Germinal center (tissue), 1 donor: ENCODE measurements at regions not wholly inside any gene's neighbourhood (a gene's known extent, or its start where the extent isn't known, plus 50 kb on each side); places are given as distances from the start of the nearest gene placed in this dataset.

Experiments
- DNase-seq: peaks from one replicate; pipeline ENCODE4 v3.0.0; 2012; ENCODE audit warnings: mixed read lengths, low spot score

GRCh38 chr1:43065616-43066399 lies 106.3 kb downstream of the EBNA1BP2 start:
- no peak for DNase-seq

DNA sequence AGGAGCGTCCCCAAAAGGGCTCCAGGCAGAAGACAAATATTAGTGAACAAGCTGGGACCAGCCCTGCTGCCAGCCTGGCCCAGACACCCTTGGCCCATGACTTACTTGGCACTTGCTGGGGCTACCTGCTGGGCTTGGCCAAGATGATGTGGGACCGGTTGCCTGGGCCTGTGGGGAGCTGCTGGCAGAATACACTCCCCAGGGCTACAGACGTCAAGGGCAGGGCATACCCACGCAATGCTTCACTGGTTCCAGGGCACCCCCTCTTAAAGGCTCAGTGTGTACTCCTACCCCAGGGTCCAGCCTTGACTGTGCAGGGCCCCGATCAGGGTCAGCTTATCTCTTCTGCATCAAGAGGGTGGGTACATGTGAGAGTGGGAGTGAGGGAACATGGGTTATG lies 106.5 kb upstream of the SLC2A1 start:
- no peak for DNase-seq

DNA sequence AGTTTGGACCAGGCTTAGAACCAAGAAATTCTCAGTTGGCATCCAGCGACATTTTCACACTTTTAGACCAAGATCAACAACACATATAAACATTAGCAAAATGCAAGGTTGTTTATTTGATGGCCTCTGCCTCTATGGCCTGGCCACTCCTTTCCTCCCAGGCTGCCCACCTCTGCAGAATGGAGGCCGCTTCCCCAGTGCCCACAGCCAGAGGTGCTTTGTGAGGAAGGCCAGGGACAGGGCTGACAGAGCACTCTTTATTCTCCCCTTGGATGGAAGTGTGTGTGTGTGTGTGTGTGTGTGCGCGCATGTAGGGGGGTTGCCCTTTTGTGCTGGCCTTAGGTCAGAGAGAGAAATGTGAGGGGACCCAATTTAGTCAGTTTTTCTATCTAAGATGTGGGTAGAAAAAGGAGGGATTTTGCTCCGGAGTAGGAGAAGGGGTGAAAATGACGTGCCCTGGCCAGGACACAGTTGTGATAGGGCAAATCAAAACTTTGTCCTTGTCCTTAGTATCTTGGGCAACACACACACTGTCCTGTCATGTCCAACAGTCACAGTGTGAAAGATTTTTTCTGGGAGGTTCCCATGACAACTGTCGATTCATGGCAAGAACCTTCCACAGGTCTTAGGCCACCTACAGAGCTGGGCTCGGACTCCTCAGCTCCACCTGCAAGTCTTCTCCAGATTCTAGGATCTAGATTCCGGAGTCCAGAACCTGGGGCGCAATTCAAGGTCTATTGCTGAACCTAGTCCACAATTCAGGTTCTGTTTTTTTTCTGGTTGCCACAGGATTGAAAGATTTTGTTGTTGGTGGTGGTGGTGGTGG lies 104.9 kb upstream of the SLC2A1 start:
- DNase-seq = no peak

DNA sequence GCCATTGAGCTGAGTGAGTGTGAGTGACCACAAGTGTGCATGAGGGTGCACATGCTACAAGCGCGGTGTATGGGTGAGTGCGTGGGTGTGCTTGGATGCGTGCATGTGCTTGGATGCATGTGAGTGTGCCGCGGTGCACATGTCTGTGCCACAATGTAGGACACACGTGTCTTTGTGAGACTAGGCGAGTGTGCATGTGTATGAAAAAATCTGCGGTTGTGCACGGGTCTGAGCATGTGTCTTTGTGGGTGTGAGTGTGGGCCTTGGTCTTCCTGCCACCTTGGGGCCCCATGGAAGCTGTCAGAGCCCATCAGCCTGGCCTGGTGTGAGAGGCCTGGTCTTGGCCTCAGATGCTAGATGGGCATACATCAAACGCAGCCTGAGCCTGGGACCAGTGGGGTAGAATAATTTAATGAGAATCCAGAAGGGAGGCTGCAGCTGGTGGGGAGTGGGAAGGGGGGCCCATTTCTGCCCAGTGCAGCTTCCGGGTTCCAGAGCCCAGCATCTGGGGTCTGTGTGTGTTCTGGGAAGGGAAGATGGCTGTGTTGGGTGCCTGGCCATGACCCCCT lies 103.9 kb upstream of the SLC2A1 start:
- no peak for DNase-seq

DNA sequence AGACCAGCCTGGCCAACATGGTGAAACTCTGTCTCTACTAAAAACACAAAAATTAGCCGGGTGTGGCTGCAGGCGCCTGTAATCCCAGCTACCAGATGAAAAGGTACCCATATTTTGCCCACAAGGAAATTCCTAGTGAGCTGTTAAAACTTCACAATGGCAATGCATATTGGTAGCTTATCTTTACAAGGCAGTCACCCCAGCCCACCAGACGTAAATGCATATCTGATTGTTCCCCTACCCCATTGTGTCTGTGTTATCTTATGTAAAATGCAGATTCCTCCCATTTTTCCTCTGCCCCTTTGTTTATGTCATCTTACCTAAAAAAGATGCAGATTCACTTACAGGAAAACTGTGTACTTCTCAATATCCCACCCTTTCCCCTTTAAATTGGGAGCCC lies 103.1 kb upstream of the SLC2A1 start:
- DNase-seq = no peak

DNA sequence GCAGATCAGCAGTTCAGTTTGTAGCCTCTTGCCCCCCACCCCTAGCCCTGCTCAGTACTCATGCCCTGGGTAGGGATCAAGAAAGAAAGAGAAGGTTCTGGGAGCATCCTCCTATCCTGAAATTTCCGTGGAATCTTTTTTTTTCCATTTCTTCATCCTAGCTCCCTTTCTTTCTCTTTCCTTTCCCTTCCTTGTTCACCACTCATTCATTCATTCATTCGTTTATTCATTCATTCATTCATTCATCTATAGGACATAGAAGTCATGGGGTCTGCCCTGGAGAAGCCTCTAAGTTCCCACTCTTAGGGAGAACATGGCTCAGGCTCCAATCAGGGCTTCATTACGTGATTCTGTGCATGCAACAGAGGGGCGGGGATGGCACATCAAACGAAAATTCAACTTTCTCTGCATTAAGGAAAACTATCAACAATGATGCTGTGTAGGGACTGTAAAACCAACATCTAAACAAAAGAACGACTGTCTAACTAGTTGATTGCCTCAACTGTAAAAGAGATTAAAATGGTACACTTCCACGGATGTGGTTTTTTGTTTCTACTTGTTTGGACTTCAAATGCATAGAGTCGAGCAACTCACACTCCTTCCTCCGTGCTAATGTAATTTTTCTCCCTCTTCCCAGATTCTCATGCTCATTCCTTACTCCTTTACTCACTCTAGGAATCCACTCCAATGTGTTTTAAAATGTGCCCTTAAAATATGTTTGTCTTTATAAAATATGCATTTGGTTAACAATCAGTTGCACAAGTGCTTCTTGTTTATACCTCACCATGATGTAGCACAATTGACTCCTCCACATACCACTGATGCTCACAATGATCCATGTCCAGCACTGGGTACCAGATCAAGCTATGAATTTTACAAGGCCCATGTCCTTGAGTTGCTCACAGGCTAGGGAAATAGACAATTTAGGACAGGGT lies 101.2 kb upstream of the SLC2A1 start:
- DNase-seq = no peak

DNA sequence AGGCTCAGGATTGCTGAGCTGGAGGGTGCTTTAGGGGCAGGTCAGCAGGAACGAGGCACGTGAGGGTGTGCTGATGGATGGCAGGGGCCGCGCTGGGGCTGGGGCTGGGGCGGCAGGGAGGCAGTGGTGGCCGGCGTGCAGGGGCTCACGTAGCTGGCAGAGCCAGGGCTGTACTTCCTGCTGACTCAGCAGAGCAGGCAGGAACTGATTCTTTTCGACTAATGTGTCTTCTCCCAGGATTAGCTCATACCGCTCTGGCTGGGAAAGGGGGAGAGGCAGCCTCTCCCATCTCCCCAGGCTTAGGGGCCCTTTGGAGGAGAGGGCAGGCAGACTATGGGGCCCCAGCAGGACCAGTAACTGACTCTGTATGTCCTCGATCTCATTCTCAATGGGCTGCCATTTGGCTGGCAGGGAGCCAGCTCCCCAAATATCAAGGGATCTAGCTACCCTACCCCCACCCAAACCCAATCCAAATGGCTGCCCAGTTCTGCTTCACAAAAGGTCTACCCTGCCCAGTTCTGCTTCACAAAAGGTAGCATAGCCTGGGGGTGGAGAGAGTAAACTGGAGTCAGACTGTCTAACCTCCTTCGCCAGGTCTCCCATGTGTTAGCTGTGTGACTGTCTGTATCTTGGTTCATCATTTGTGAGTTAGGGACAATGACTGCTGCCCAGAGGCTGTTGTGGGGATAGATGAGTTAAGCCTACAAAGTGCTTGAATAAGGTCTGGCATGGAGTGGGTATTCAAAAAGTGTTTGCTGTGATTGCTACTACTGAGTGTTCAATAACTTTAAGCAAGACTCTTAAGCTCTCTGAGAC lies 100.1 kb upstream of the SLC2A1 start:
- no peak for DNase-seq

GRCh38 chr1:43058056-43058455 lies 99.4 kb upstream of the SLC2A1 start:
- no peak for DNase-seq

- DNase-seq = no peak
Measured at GRCh38 chr1:43057567-43057966, 98.9 kb upstream of the SLC2A1 start.

DNA sequence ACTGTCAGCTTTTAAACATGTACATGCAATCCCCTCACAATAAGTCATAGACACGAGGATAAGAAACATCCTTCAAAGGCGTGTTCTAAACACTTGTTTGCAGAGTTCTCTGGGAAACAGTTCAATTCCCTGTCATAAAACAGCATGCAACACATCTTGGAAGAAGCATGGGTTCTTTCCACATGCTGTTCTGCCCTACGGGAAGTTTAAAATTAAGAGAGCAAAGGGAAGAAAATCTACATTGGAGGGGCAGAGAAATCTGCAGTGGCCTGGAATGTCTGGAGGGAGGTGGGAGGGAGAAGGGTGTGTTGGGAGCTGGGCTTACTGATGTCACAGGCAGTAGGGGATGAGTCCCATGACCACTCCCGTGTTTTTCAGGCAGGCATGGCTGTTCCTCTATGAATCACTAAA lies 98.3 kb upstream of the SLC2A1 start:
- no peak for DNase-seq

- DNase-seq = no peak
Measured at GRCh38 chr1:43056460-43056859, 97.8 kb upstream of the SLC2A1 start.

DNA sequence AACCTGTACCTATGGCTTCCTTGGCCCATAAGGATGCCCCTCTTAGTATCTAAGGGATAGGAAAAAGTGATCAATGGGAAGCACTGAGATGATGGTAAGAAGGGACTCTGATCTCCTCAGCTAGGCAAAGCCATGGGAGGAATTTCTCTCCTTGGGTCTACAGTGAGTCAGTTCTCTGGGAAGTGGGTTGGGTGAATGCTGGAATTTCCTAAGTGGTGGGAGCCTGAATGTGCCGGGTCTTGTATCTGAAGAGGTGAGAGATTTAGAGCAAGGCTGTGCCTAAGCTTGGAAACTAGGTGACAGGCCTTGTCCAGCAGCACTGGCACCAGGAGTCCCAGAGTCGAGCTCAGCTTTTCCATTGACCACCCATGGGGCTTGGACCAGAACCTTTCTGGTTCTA lies 96.3 kb upstream of the SLC2A1 start:
- DNase-seq = no peak

- DNase-seq = no peak
Measured at GRCh38 chr1:43052786-43053439, 94.2 kb upstream of the SLC2A1 start.

- DNase-seq = no peak
Measured at GRCh38 chr1:43052322-43052721, 93.7 kb upstream of the SLC2A1 start.

- DNase-seq = no peak
Measured at GRCh38 chr1:43049481-43049880, 90.8 kb upstream of the SLC2A1 start.

DNA sequence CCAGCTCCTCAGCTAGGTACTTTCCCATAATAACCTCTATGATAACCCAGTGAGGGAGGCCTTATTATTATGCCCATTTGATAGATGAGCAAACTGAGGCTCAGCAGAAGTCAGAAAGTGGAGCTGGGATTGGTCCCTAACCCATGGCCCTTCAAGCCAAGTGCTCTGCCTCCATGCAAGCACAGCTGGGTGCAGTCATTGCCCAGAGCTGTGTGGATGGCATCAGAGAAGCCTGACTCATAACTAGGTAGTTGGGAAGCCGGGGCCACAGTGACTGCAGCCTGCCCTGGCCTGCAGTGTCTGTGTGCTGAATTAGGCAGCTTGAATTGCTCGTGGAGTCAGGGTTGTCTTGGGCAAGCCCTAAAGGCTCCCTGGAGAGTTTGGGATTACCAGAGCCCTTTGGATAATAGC lies 89.9 kb upstream of the SLC2A1 start:
- no peak for DNase-seq

- DNase-seq = no peak
Measured at GRCh38 chr1:43047135-43047534, 88.5 kb upstream of the SLC2A1 start.

GRCh38 chr1:43044572-43045361 lies 86.1 kb upstream of the SLC2A1 start:
- no peak for DNase-seq

DNA sequence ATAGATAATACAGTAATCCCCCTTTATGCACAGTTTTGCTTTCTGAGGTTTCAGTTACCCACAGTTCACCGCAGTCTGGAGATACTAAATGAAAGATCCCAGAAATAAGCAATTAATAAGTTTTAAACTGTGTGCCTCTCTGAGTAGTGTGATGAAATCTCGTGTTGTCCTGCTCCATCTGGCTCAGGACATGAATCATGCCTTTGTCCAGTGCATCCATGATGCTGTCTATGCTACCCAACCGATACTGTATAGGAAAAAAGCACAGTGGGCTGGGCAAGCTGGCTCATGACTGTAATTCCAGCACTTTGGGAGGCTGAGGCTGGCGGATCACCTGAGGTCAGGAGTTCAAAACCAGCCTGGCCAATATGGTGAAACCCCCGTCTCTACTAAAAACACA lies 85.0 kb upstream of the SLC2A1 start:
- no peak for DNase-seq
